HG03520 (cell line): ENCODE measurements at regions not wholly inside any gene's neighbourhood (a gene's known extent, or its start where the extent isn't known, plus 50 kb on each side); places are given as distances from the start of the nearest gene placed in this dataset.
"Not testable (repeated sequence)": the region's sequence is repeated elsewhere in the genome, so short reads cannot be mapped to it uniquely, and the experiment has no call there.

Source experiments
- ATAC-seq: cut with Tn5 transposase; IDR thresholded peaks from one replicate; pipeline ENCODE4 v1.9.1; 2021; ENCODE audit warnings: mild to moderate bottlenecking, moderate library complexity; ENCODE audit not compliant: unreplicated experiment

- no peak for ATAC-seq
These were observed 117.1 kb upstream of the CCDC28A start for GRCh38 chr6:138656364-138657064.

DNA sequence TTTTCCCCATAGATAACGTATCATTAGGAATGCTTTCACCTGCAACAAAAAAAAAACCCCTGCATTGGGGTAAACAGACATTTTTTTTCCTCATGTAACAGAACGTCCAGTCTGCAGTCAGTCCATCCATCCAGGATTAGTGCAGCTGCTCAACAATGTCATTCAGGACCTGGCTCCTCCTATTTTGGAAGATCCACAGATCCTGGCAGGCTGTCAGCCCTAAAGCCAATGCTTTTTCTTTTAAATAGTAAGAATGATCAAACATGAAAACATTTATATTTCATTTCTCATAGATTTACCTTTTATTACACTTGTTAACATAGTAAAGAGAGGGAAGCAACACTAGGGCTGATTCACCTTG is 116.5 kb upstream of the CCDC28A start:
- ATAC-seq, result no peak

DNA sequence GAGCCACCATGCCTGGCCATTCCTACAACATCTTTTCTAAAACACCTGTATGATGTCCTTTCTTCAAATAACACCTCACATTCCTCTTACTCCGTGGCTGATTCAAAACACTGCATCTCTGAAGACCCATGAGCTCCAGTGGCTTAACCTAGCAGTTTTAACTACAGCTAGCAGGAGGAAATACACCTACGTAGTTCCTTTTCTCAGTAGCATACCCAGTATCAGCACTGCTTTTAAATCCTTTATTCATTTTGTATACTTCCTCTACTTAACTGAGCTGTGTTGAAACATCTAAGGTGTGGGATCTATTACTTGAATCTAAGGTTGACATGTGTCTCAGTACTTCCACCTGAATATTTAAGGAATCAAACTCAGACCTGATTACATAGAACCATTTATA is 113.6 kb upstream of the CCDC28A start:
- no peak for ATAC-seq

DNA sequence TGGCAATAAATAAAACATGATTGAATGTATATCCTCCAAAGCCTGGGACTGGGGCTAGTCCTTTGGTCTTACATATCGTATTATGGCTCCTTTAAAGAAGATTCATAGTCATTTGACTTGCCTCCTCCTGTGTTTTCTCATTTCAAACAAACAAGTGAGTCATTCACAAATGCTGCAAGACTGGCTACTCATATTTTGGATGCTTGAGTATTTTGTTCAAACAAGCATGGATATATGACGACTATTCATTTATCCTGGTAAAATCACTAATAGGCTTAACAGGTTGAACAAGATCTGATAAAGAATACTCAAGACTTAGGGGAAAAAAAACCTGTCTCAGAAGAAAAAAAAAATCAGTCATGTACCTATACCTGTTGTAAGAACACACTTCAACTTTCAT is 111.1 kb upstream of the CCDC28A start:
- ATAC-seq, result no peak

- no peak for ATAC-seq
These were observed 109.7 kb upstream of the CCDC28A start for GRCh38 chr6:138663892-138664291.

- ATAC-seq, result no peak
These were observed 108.8 kb upstream of the CCDC28A start for GRCh38 chr6:138664745-138665144.

GRCh38 chr6:138666636-138667035 is 106.9 kb upstream of the CCDC28A start:
- ATAC-seq, result no peak

- ATAC-seq, result no peak
These were observed 106.2 kb upstream of the CCDC28A start for GRCh38 chr6:138667408-138667807.

- no peak for ATAC-seq
These were observed 102.2 kb upstream of the CCDC28A start for GRCh38 chr6:138671351-138671750.

- ATAC-seq, result no peak
These were observed 100.1 kb upstream of the CCDC28A start for GRCh38 chr6:138673346-138674014.

GRCh38 chr6:138674444-138674843 is 99.1 kb upstream of the CCDC28A start:
- ATAC-seq, result not testable (repeated sequence)

- no peak for ATAC-seq
These were observed 96.0 kb upstream of the CCDC28A start for GRCh38 chr6:138677538-138677937.

- no peak for ATAC-seq
These were observed 95.4 kb upstream of the CCDC28A start for GRCh38 chr6:138678168-138678567.

GRCh38 chr6:138680085-138680484 is 93.5 kb upstream of the CCDC28A start:
- no peak for ATAC-seq

DNA sequence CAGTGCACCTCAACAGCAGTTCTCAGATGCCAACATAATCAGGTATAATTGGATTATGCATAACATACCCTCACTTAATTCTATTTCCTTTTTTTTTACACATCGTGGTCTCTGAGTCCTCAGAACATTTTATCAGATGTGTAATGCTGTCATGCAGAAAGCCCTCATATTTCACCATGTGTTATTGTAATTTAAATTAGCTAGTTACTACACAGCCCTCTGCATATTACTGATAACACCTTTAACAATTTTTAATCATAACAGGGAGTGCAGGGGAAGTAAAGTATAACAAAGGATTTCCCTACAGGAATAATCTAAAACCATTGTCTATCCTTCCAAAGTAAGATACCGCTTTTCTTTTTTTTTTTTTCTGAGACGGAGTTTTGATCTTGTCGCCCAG is 91.9 kb upstream of the CCDC28A start:
- no peak for ATAC-seq

DNA sequence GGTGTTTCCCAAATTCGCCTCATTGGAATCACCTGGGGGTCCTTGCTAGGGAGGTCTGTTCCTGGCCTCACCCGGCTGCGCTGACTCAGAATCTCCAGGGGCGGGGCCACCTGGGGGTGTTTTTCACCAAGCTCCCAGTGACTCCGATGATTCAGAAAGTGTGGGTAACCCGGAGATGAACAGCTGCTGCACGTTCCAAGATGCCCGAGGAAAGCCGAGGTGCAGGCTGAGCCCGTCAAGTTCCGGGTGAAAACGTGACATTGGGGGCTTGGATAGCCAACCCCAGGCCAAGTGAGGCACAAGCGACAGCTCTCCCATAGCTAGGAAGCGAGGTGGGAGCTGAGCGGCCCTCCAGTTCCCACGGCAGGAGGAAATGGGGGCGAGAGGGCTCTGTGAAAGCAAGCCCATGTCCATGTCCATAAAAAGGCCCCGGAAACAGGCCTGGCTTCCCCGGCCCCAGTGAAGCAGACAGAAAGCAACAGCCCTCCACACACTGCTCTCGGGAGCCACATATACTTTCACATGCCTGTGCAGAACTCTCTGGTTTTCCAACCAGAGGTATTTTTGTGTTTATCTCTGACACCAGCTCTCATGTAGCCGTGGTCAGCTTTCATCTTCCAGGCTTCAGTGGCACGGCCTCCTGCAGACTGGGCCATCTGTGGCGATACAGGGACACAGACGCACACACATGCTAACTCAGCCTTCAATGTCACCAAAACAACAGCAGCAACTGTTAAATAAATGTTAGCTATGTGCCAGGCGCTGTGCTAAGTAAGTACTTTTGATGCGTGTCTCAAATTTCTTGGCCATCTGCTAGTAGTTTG is 90.7 kb upstream of the CCDC28A start:
- no peak for ATAC-seq

- ATAC-seq, result no peak
These were observed 88.3 kb upstream of the CCDC28A start for GRCh38 chr6:138685257-138685656.

- no peak for ATAC-seq
These were observed 87.8 kb upstream of the CCDC28A start for GRCh38 chr6:138685781-138686180.

- no peak for ATAC-seq
These were observed 85.0 kb upstream of the CCDC28A start for GRCh38 chr6:138688580-138688979.

DNA sequence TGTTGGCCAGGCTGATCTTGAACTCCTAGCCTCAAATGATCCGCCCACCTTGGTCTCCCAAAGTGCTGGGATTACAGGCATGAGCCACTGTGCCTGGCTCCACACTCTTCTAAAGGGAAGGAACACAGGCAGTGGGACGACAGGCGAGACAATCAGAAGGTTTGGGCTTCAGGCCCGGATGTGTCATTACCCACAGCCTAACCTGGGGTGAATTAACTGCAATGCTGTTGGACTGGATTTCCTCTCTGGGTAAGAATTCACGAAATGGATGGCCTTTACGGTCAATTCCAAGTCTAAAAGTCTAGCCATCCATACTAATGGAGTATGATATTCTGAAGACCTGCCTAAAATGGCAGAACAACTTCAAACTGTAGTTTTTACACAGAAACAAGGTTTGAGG is 83.7 kb upstream of the CCDC28A start:
- ATAC-seq, result no peak

DNA sequence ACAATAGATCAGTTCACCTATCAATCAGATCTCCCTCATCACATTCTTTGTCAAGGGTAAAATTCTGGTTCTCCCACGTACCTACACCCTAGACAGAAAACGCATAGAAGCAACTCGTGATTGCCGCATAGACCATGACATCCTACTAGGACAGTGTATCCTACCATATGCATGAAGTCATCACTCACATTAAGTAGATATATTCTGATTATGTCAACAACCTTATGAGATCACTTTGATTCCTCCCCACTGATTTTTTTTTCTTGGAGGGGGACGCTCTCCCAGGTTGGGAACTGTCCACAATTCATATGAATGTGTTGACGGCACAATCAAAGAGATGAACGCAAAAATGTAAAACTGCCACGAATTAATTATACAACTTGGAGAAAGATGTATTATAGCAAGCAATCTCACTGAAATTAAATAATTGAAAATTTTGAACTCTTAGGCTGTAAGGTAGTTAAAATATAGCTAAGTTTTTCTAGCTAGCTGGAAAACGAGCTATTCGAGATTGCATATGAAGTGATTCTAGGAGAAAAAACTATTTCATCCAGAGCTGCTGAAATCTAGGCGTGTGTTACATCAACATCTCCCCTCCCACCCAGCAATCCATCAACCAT is 82.5 kb upstream of the CCDC28A start:
- ATAC-seq, result no peak
